Renal pelvis (tissue), 1 donor: ENCODE measurements at regions not wholly inside any gene's neighbourhood (a gene's known extent, or its start where the extent isn't known, plus 50 kb on each side); places are given as distances from the start of the nearest gene placed in this dataset.

Experiments used
- DNase-seq: peaks from one replicate; pipeline ENCODE4 v3.0.0-alpha.2; 2013

- no peak for DNase-seq
These were observed 58.9 kb downstream of the DIRAS3 start for GRCh38 chr1:67991546-67991945.

GRCh38 chr1:67988066-67988465 is 62.4 kb downstream of the DIRAS3 start:
- DNase-seq, result no peak

GRCh38 chr1:67987046-67987799 is 63.2 kb downstream of the DIRAS3 start:
- no peak for DNase-seq

- no peak for DNase-seq
These were observed 66.6 kb downstream of the DIRAS3 start for GRCh38 chr1:67983867-67984266.

GRCh38 chr1:67980028-67980427 is 70.4 kb downstream of the DIRAS3 start:
- DNase-seq, result no peak

- DNase-seq, result no peak
These were observed 70.9 kb downstream of the DIRAS3 start for GRCh38 chr1:67979532-67979931.

- DNase-seq, result no peak
These were observed 71.4 kb downstream of the DIRAS3 start for GRCh38 chr1:67978890-67979516.

GRCh38 chr1:67977756-67978155 is 72.7 kb downstream of the DIRAS3 start:
- no peak for DNase-seq

GRCh38 chr1:67973051-67973450 is 77.4 kb downstream of the DIRAS3 start:
- DNase-seq, result no peak

- DNase-seq, result no peak
These were observed 80.3 kb downstream of the DIRAS3 start for GRCh38 chr1:67970088-67970487.

GRCh38 chr1:67969446-67969845 is 81.0 kb downstream of the DIRAS3 start:
- no peak for DNase-seq

- no peak for DNase-seq
These were observed 83.8 kb downstream of the DIRAS3 start for GRCh38 chr1:67966666-67967009.

GRCh38 chr1:67965995-67966665 is 84.3 kb downstream of the DIRAS3 start:
- DNase-seq, result no peak

GRCh38 chr1:67963263-67963662 is 87.2 kb downstream of the DIRAS3 start:
- no peak for DNase-seq

GRCh38 chr1:67960766-67961165 is 89.7 kb downstream of the DIRAS3 start:
- no peak for DNase-seq

- no peak for DNase-seq
These were observed 92.0 kb downstream of the DIRAS3 start for GRCh38 chr1:67958472-67958871.

GRCh38 chr1:67957066-67957465 is 93.4 kb downstream of the DIRAS3 start:
- DNase-seq, result no peak

GRCh38 chr1:67956116-67956515 is 94.3 kb downstream of the DIRAS3 start:
- DNase-seq, result no peak

GRCh38 chr1:67955591-67955990 is 94.8 kb downstream of the DIRAS3 start:
- DNase-seq, result no peak

- no peak for DNase-seq
These were observed 97.1 kb downstream of the DIRAS3 start for GRCh38 chr1:67953301-67953700.

- no peak for DNase-seq
These were observed 98.4 kb downstream of the DIRAS3 start for GRCh38 chr1:67952071-67952470.

GRCh38 chr1:67951014-67951413 is 99.4 kb downstream of the DIRAS3 start:
- no peak for DNase-seq
